Neural progenitor cell (in vitro differentiated cells): ENCODE measurements at regions not wholly inside any gene's neighbourhood (a gene's known extent, or its start where the extent isn't known, plus 50 kb on each side); places are given as distances from the start of the nearest gene placed in this dataset.

Experiments
- DNase-seq: peaks from one replicate; pipeline ENCODE4 v3.0.0-alpha.2; 2016; ENCODE audit warnings: low spot score
- H2AFZ ChIP-seq: fragments of 200-600 bp; sonication (generic); replicated peaks from 2 replicates; pipeline ENCODE4 v1.6.1; 2016; ENCODE audit warnings: antibody characterized with exemption
- H3F3A ChIP-seq: fragments of 200-600 bp; sonication (generic); 2 replicates; pipeline ENCODE4 v1.6.1; 2016; ENCODE audit warnings: antibody characterized with exemption, low read depth
- H3K27ac ChIP-seq: fragments of 200-600 bp; sonication (generic); 2 replicates; pipeline ENCODE4 v1.5.1; 2016; ENCODE audit warnings: mild to moderate bottlenecking
- H3K27me3 ChIP-seq: fragments of 200-600 bp; sonication (generic); 2 replicates; pipeline ENCODE4 v1.6.1; 2016; ENCODE audit warnings: mild to moderate bottlenecking, moderate library complexity
- H3K36me3 ChIP-seq: fragments of 200-600 bp; sonication (generic); 2 replicates; pipeline ENCODE4 v1.5.1; 2016
- H3K4me1 ChIP-seq: fragments of 200-600 bp; sonication (generic); 2 replicates; pipeline ENCODE4 v1.6.1; 2016; ENCODE audit warnings: mixed run types
- H3K4me2 ChIP-seq: fragments of 200-600 bp; sonication (generic); 2 replicates; pipeline ENCODE4 v1.6.1; 2016
- H3K4me3 ChIP-seq: fragments of 200-600 bp; sonication (generic); 2 replicates; pipeline ENCODE4 v1.5.1; 2016
- H3K79me2 ChIP-seq: fragments of 200-600 bp; sonication (generic); 2 replicates; pipeline ENCODE4 v1.6.1; 2016; ENCODE audit warnings: low read depth
- H3K9ac ChIP-seq: fragments of 200-600 bp; sonication (generic); 2 replicates; pipeline ENCODE4 v1.6.1; 2016
- H3K9me3 ChIP-seq: fragments of 200-600 bp; sonication (generic); 2 replicates; pipeline ENCODE4 v1.5.1; 2016; ENCODE audit warnings: low read depth
- H4K20me1 ChIP-seq: fragments of 200-600 bp; sonication (generic); 2 replicates; pipeline ENCODE4 v1.6.1; 2016; ENCODE audit warnings: low read depth
- H3K27ac Mint-ChIP-seq: 3 replicates; pipeline ENCODE4 v1.8.0; 2021; ENCODE audit warnings: mixed read lengths
- H3K27me3 Mint-ChIP-seq: 2 replicates; pipeline ENCODE4 v1.8.0; 2022; ENCODE audit warnings: low read depth, mild to moderate bottlenecking, inconsistent platforms, moderate library complexity, mixed read lengths; ENCODE audit not compliant: insufficient read depth
- H3K36me3 Mint-ChIP-seq: 3 replicates; pipeline ENCODE4 v1.8.0; 2021; ENCODE audit warnings: mixed read lengths
- H3K4me1 Mint-ChIP-seq: 3 replicates; pipeline ENCODE4 v1.8.0; 2021; ENCODE audit warnings: mixed read lengths
- H3K4me3 Mint-ChIP-seq: 3 replicates; pipeline ENCODE4 v1.8.0; 2021; ENCODE audit warnings: mild to moderate bottlenecking, moderate library complexity, mixed read lengths
- H3K9me3 Mint-ChIP-seq: 3 replicates; pipeline ENCODE4 v1.8.0; 2020; ENCODE audit warnings: mixed read lengths
- EZH2 ChIP-seq: fragments of 200-600 bp; sonication (generic); IDR thresholded peaks from 2 replicates; pipeline ENCODE4 v1.6.1; 2017; ENCODE audit warnings: antibody characterized with exemption, mild to moderate bottlenecking, moderate library complexity
- EZH2phosphoT487 ChIP-seq: fragments of 200-600 bp; sonication (generic); IDR thresholded peaks from 2 replicates; pipeline ENCODE4 v1.6.1; 2017; ENCODE audit warnings: antibody characterized with exemption
- TF ChIP-seq, protein P1 (sequence below): fragments of 200-600 bp; sonication (generic); IDR thresholded peaks from 2 replicates; pipeline ENCODE4 v1.5.1; 2017; ENCODE audit warnings: antibody characterized with exemption, mild to moderate bottlenecking

DNA sequence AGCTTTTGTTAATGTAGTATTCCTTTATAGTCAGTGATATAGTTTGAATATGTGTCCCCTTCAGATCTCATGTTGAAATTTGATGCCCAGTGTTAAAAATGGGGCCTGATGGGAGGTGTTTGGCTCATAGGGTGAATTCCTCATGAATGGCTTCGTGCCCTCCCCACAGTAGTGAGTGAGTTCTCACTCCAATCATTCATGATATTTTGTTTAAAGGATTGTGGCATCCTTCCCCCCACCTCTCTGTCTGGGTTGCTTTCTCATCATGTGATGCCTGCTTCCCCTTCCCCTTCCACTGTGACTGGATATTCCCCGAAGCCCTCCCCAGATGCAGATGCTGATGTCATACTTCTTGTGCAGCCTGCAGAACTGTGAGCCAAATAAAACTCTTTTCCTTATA, 649.8 kb upstream of the NR2F2 start:
- Mint-ChIP-seq H3K27ac (no peak overlapping the region), H3K4me3 (no peak overlapping the region), H3K9me3 (no peaks in the 10 kb centered on the region), H3K27me3 (no peaks in the 10 kb centered on the region), H3K36me3 (no peaks in the 10 kb centered on the region), H3K4me1 (peaks cover 5% of the 10 kb centered on the region)
- H4K20me1 ChIP-seq: no peaks in the 10 kb centered on the region
- no peaks in the 10 kb centered on the region for H3F3A ChIP-seq
- no peak for DNase-seq
- no peaks in the 10 kb centered on the region for H3K27me3 ChIP-seq
- no peak overlapping the region for H2AFZ ChIP-seq
- no peak overlapping the region for H3K4me3 ChIP-seq
- H3K9ac ChIP-seq: no peak overlapping the region
- H3K4me1 ChIP-seq: no peaks in the 10 kb centered on the region
- no peak overlapping the region for H3K27ac ChIP-seq
- no peaks in the 10 kb centered on the region for H3K9me3 ChIP-seq
- TF ChIP-seq EZH2phosphoT487: no peak
- TF ChIP-seq, protein P1, sequence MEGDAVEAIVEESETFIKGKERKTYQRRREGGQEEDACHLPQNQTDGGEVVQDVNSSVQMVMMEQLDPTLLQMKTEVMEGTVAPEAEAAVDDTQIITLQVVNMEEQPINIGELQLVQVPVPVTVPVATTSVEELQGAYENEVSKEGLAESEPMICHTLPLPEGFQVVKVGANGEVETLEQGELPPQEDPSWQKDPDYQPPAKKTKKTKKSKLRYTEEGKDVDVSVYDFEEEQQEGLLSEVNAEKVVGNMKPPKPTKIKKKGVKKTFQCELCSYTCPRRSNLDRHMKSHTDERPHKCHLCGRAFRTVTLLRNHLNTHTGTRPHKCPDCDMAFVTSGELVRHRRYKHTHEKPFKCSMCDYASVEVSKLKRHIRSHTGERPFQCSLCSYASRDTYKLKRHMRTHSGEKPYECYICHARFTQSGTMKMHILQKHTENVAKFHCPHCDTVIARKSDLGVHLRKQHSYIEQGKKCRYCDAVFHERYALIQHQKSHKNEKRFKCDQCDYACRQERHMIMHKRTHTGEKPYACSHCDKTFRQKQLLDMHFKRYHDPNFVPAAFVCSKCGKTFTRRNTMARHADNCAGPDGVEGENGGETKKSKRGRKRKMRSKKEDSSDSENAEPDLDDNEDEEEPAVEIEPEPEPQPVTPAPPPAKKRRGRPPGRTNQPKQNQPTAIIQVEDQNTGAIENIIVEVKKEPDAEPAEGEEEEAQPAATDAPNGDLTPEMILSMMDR: no peak
- no peak for TF ChIP-seq EZH2
- H3K4me2 ChIP-seq: no peak overlapping the region
- no peaks in the 10 kb centered on the region for H3K36me3 ChIP-seq
- no peaks in the 10 kb centered on the region for H3K79me2 ChIP-seq

DNA sequence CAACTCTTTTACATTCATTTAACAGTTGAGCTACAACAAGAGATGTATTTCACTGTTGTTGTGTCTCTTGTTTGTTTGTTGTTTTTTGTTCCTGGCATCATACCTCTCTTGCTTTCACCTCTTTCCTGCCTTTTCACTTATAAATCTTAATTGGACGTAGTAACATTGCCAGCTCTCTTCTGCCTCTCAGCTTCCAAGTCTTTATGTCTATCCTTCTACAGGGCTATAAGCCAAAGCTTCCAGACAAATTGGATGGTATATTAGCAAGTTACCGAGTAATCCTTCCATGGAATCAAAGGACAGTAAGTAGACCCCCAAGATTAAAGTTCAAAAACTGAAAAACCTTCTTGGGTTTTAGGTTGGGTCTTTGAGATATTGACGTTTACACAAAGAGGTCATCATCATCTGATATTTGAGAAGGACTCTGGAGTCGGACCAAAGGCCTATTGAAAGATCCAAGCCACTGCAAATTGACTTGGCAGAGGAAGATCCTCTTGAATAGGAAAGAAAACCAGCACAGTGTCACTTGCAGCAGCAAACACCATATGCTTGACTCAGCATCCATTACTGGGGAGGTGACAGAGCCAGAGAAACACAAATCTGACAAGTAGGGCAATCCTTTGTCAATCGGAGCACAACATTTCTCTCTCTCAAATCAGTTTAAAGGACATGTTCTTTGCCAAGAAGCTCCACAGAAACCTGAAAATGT, 648.5 kb upstream of the NR2F2 start:
- Histone ChIP-seq H3K27me3 (no peaks in the 10 kb centered on the region), H3K27ac (no peak overlapping the region), H3K4me2 (no peak overlapping the region), H3K4me3 (no peak overlapping the region), H3K9me3 (no peaks in the 10 kb centered on the region), H3K9ac (no peak overlapping the region), H3K4me1 (no peaks in the 10 kb centered on the region), H2AFZ (peak overlapping the region; percentile 78), H3F3A (no peaks in the 10 kb centered on the region), H4K20me1 (no peaks in the 10 kb centered on the region), H3K79me2 (no peaks in the 10 kb centered on the region), H3K36me3 (no peaks in the 10 kb centered on the region)
- Mint-ChIP-seq H3K9me3 (no peaks in the 10 kb centered on the region), H3K27ac (no peak overlapping the region), H3K4me1 (peaks cover 5% of the 10 kb centered on the region), H3K36me3 (no peaks in the 10 kb centered on the region), H3K4me3 (no peak overlapping the region), H3K27me3 (no peaks in the 10 kb centered on the region)
- no peak for TF ChIP-seq EZH2
- TF ChIP-seq EZH2phosphoT487: no peak
- TF ChIP-seq, protein P1: no peak
- DNase-seq: no peak

DNA sequence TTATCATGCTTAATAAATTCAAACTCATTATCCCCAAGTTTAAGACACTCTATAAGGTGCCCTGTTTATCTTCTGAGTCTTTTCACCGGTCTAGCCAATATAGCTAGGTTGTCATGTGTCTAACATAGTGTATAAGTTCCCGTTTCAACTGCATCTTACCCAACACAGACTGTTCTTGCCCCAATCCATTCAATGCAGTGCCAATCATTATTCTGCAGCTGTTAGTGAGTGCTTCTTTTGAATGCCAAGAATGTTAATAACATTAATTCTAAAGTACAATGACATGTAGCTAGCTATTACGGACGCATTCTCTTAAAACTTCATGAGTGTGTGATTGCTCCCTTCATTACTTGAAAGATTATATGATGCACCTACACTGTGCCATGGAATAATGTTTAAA, 646.4 kb upstream of the NR2F2 start:
- no peaks in the 10 kb centered on the region for H3K79me2 ChIP-seq
- no peaks in the 10 kb centered on the region for H3K27me3 ChIP-seq
- DNase-seq: no peak

More for the DNA sequence above, 646.4 kb upstream of the NR2F2 start:
- H3K36me3 Mint-ChIP-seq: no peaks in the 10 kb centered on the region
- Histone ChIP-seq H3K9ac (no peak overlapping the region), H3K9me3 (no peaks in the 10 kb centered on the region), H3F3A (no peaks in the 10 kb centered on the region), H3K27ac (no peak overlapping the region), H4K20me1 (no peaks in the 10 kb centered on the region), H3K4me1 (no peaks in the 10 kb centered on the region), H3K4me3 (no peak overlapping the region), H3K4me2 (no peak overlapping the region), H2AFZ (no peak overlapping the region), H3K36me3 (no peaks in the 10 kb centered on the region)
- no peak overlapping the region for H3K4me3 Mint-ChIP-seq
- H3K27ac Mint-ChIP-seq: no peak overlapping the region
- H3K9me3 Mint-ChIP-seq: no peaks in the 10 kb centered on the region
- no peaks in the 10 kb centered on the region for H3K27me3 Mint-ChIP-seq
- peaks cover 5% of the 10 kb centered on the region for H3K4me1 Mint-ChIP-seq
- no peak for TF ChIP-seq EZH2phosphoT487
- no peak for TF ChIP-seq EZH2
- TF ChIP-seq, protein P1: no peak
